A549 (cell line): ENCODE measurements at regions not wholly inside any gene's neighbourhood (a gene's known extent, or its start where the extent isn't known, plus 50 kb on each side); places are given as distances from the start of the nearest gene placed in this dataset.

Experiments used
- ATAC-seq, 2 experiments: fragments of 200-7000 bp in 1 of 2; fragments of >200 bp in 1 of 2; cut with Nextera tagmentation in 1 of 2; cut with Tn5 transposase in 1 of 2; 3 replicates each; pipeline versions ENCODE4 v1.8.0 to v1.9.1; 2018 to 2020; ENCODE audit warnings: mild to moderate bottlenecking in 1 of 2, moderate library complexity in 1 of 2
- CTCF ChIA-PET: fragments of 300-600 bp; sonication (Branson Sonifier 250); formaldehyde crosslinking; extraction: SDS; loops from one replicate; lab custom pipeline; 2021; ENCODE audit warnings: antibody characterized with exemption, inconsistent platforms; lab: Yijun Ruan, JAX
- POLR2A ChIA-PET: fragments of 350-600 bp; formaldehyde crosslinking; extraction: SDS; loops from one replicate; lab custom pipeline; 2021; ENCODE audit warnings: antibody characterized with exemption, inconsistent platforms; lab: Yijun Ruan, JAX
- DNase-seq, 2 experiments: peaks; one replicate each; pipeline versions ENCODE4 v3.0.0 to v3.0.0-alpha.2; 2011 to 2016; ENCODE audit warnings: low read depth in 1 of 2, low spot score in 1 of 2
- FAIRE-seq: peaks from 2 replicates; lab custom pipeline; 2011; peaks lifted over from hg19 to GRCh38; lab: Jason Lieb, UNC
- H3K27ac ChIP-seq, 2 experiments: fragments of >200 bp; sonication (Bioruptor Twin); formaldehyde crosslinking; 3 replicates each; pipeline ENCODE4 v1.5.1; 2016 to 2017
- H3K4me1 ChIP-seq: fragments of >200 bp; sonication (Bioruptor Twin); formaldehyde crosslinking; 3 replicates; pipeline ENCODE4 v1.6.1; 2016
- H3K4me2 ChIP-seq: fragments of >200 bp; sonication (Bioruptor Twin); formaldehyde crosslinking; 3 replicates; pipeline ENCODE4 v1.6.1; 2016
- H3K4me3 ChIP-seq: fragments of >200 bp; sonication (Bioruptor Twin); formaldehyde crosslinking; 3 replicates; pipeline ENCODE4 v1.5.1; 2016
- H3K9me3 ChIP-seq: fragments of >200 bp; sonication (Bioruptor Twin); formaldehyde crosslinking; 3 replicates; pipeline ENCODE4 v1.6.1; 2016
- ATOH8 ChIP-seq: fragments of 250-450 bp; sonication (Bioruptor Pico); IDR thresholded peaks from 2 replicates; pipeline ENCODE4 v1.5.0; 2020; ENCODE audit warnings: low read depth, mild to moderate bottlenecking, moderate library complexity
- CHD2 ChIP-seq: fragments of 150-350 bp; IDR thresholded peaks from 2 replicates; pipeline ENCODE4 v1.6.1; 2014; ENCODE audit warnings: low read length; ENCODE audit not compliant: partially characterized antibody
- E2F6 ChIP-seq: IDR thresholded peaks from 2 replicates; pipeline ENCODE4 v1.6.1; 2012; ENCODE audit warnings: low read depth, borderline replicate concordance
- EHF ChIP-seq: fragments of 250-450 bp; sonication (Bioruptor Pico); IDR thresholded peaks from 2 replicates; pipeline ENCODE4 v1.5.0; 2020; ENCODE audit warnings: mild to moderate bottlenecking
- EP300 ChIP-seq, 2 experiments: fragments of >200 bp; sonication (Bioruptor Twin); formaldehyde crosslinking; IDR thresholded peaks; 2 replicates in 1 of 2; 3 replicates in 1 of 2; pipeline ENCODE4 v1.6.1; 2016 to 2017
- ESRRA ChIP-seq: fragments of 150-350 bp; IDR thresholded peaks from 2 replicates; pipeline ENCODE4 v1.6.1; 2014; ENCODE audit warnings: mild to moderate bottlenecking, low read length, borderline replicate concordance
- FOSB ChIP-seq: fragments of 250-450 bp; sonication (Bioruptor Pico); IDR thresholded peaks from 2 replicates; pipeline ENCODE4 v1.5.0; 2020; ENCODE audit warnings: mild to moderate bottlenecking, moderate library complexity
- GATA3 ChIP-seq: IDR thresholded peaks from 2 replicates; pipeline ENCODE4 v1.6.1; 2012; ENCODE audit warnings: borderline replicate concordance
- HDAC2 ChIP-seq: fragments of 200-600 bp; sonication (generic); IDR thresholded peaks from 2 replicates; pipeline ENCODE4 v1.6.1; 2016
- HEYL ChIP-seq: fragments of 250-450 bp; sonication (Bioruptor Pico); IDR thresholded peaks from 2 replicates; pipeline ENCODE4 v1.8.0; 2021; ENCODE audit warnings: mild to moderate bottlenecking, moderate library complexity
- JUN ChIP-seq, 2 experiments: fragments of >200 bp; sonication (Bioruptor Twin); formaldehyde crosslinking; IDR thresholded peaks; 2 replicates in 1 of 2; 3 replicates in 1 of 2; pipeline ENCODE4 v1.6.1; 2016 to 2017
- KDM5A ChIP-seq: fragments of 200-600 bp; sonication (generic); IDR thresholded peaks from 2 replicates; pipeline ENCODE4 v1.6.1; 2016; ENCODE audit warnings: antibody characterized with exemption, mild to moderate bottlenecking
- MAZ ChIP-seq: fragments of 150-350 bp; IDR thresholded peaks from 2 replicates; pipeline ENCODE4 v1.6.1; 2014; ENCODE audit warnings: antibody characterized with exemption, low read depth, low read length, borderline replicate concordance
- PHF8 ChIP-seq: fragments of 200-600 bp; sonication (generic); IDR thresholded peaks from 2 replicates; pipeline ENCODE4 v1.6.1; 2016; ENCODE audit warnings: low read depth, mild to moderate bottlenecking, antibody characterized with exemption, moderate library complexity, borderline replicate concordance
- POLR2A ChIP-seq: IDR thresholded peaks from 2 replicates; pipeline ENCODE4 v1.6.1; 2012; ENCODE audit warnings: mild to moderate bottlenecking, low read length
- POLR2AphosphoS2 ChIP-seq: conservative IDR thresholded peaks from 2 replicates; pipeline ENCODE4 v1.6.1; 2012; ENCODE audit warnings: low read length, improper control_type of control experiment, inconsistent platforms
- RFX5 ChIP-seq: fragments of 450-650 bp; IDR thresholded peaks from 2 replicates; pipeline ENCODE4 v1.7.1; 2014; ENCODE audit warnings: antibody characterized with exemption, mild to moderate bottlenecking, moderate library complexity
- SMC3 ChIP-seq: fragments of >200 bp; sonication (Bioruptor Twin); formaldehyde crosslinking; IDR thresholded peaks from 3 replicates; pipeline ENCODE4 v1.6.1; 2018; ENCODE audit warnings: inconsistent platforms
- SREBF2 ChIP-seq: fragments of 450-650 bp; IDR thresholded peaks from 2 replicates; pipeline ENCODE4 v1.6.1; 2014; ENCODE audit warnings: mild to moderate bottlenecking, moderate library complexity
- TFCP2L1 ChIP-seq: fragments of 250-450 bp; sonication (Bioruptor Pico); IDR thresholded peaks from 2 replicates; pipeline ENCODE4 v1.5.0; 2021; ENCODE audit warnings: mild to moderate bottlenecking
- WGBS: methylation state at CpG from one replicate; pipeline ENCODE4 v1.1.6; 2017; ENCODE audit errors: missing lambda C conversion rate; 5-methylcytosine and 5-hydroxymethylcytosine counted together
- TF ChIP-seq, protein P1 (sequence below): fragments of >200 bp; sonication (Bioruptor Twin); formaldehyde crosslinking; IDR thresholded peaks from 3 replicates; pipeline ENCODE4 v1.5.1; 2016
- TF ChIP-seq, protein P2 (sequence below): fragments of 150-350 bp; IDR thresholded peaks from 2 replicates; pipeline ENCODE4 v1.6.1; 2014; ENCODE audit warnings: low read depth, mild to moderate bottlenecking, low read length
- TF ChIP-seq, protein P3 (sequence below): IDR thresholded peaks from 2 replicates; pipeline ENCODE4 v1.6.1; 2012
- TF ChIP-seq, protein P4 (sequence below): fragments of >200 bp; sonication (Bioruptor Twin); formaldehyde crosslinking; IDR thresholded peaks from 3 replicates; pipeline ENCODE4 v1.6.1; 2016
- TF ChIP-seq, protein P5 (sequence below): fragments of 250-450 bp; sonication (Bioruptor Pico); IDR thresholded peaks from 2 replicates; pipeline ENCODE4 v1.5.0; 2021; ENCODE audit warnings: mild to moderate bottlenecking, moderate library complexity, borderline replicate concordance

GRCh38 chr1:177426497-177426896, 255.7 kb downstream of the BRINP2 start:
- DNase-seq (no peak), FAIRE-seq (no peak), ATAC-seq (no peak)
- Histone ChIP-seq H3K4me2 (no peak overlapping the region), H3K27ac (no peak overlapping the region), H3K4me3 (no peak overlapping the region), H3K4me1 (no peaks in the 10 kb centered on the region), H3K9me3 (no peaks in the 10 kb centered on the region)
- TF ChIP-seq TFCP2L1 (no peak), SREBF2 (no peak), SMC3 (no peak), EP300 (IDR thresholded peaks at IDR 0.05) (no peak), PHF8 (no peak), HDAC2 (no peak), KDM5A (no peak), GATA3 (no peak), HEYL (CRISPR knock-in tag) (no peak), MAZ (no peak), POLR2A (no peak), ESRRA (no peak), CHD2 (no peak), JUN (IDR thresholded peaks at IDR 0.05) (no peak), POLR2AphosphoS2 (no peak)
- TF ChIP-seq, protein P1, sequence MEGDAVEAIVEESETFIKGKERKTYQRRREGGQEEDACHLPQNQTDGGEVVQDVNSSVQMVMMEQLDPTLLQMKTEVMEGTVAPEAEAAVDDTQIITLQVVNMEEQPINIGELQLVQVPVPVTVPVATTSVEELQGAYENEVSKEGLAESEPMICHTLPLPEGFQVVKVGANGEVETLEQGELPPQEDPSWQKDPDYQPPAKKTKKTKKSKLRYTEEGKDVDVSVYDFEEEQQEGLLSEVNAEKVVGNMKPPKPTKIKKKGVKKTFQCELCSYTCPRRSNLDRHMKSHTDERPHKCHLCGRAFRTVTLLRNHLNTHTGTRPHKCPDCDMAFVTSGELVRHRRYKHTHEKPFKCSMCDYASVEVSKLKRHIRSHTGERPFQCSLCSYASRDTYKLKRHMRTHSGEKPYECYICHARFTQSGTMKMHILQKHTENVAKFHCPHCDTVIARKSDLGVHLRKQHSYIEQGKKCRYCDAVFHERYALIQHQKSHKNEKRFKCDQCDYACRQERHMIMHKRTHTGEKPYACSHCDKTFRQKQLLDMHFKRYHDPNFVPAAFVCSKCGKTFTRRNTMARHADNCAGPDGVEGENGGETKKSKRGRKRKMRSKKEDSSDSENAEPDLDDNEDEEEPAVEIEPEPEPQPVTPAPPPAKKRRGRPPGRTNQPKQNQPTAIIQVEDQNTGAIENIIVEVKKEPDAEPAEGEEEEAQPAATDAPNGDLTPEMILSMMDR = no peak
- TF ChIP-seq, protein P2, sequence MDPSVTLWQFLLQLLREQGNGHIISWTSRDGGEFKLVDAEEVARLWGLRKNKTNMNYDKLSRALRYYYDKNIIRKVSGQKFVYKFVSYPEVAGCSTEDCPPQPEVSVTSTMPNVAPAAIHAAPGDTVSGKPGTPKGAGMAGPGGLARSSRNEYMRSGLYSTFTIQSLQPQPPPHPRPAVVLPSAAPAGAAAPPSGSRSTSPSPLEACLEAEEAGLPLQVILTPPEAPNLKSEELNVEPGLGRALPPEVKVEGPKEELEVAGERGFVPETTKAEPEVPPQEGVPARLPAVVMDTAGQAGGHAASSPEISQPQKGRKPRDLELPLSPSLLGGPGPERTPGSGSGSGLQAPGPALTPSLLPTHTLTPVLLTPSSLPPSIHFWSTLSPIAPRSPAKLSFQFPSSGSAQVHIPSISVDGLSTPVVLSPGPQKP = no peak
- TF ChIP-seq, protein P3, sequence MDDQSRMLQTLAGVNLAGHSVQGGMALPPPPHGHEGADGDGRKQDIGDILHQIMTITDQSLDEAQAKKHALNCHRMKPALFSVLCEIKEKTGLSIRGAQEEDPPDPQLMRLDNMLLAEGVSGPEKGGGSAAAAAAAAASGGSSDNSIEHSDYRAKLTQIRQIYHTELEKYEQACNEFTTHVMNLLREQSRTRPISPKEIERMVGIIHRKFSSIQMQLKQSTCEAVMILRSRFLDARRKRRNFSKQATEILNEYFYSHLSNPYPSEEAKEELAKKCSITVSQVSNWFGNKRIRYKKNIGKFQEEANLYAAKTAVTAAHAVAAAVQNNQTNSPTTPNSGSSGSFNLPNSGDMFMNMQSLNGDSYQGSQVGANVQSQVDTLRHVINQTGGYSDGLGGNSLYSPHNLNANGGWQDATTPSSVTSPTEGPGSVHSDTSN = no peak
- ChIA-PET POLR2A (no interaction called here), CTCF (no interaction called here)
- WGBS = 7% methylated on average over 1 of the region's 1 CpG

- H3K4me1 ChIP-seq = no peaks in the 10 kb centered on the region
- ChIA-PET POLR2A (interaction anchor here (0.5 kb wide), 1 partner anchor 11 kb away, joined by 3 read pairs; no protein-coding TSS in a partner anchor), CTCF (no interaction called here)
- TF ChIP-seq PHF8 (no peak), POLR2AphosphoS2 (no peak), EHF (CRISPR knock-in tag) (no peak), ESRRA (no peak), SREBF2 (no peak), TFCP2L1 (no peak), MAZ (no peak), ATOH8 (no peak), FOSB (CRISPR knock-in tag) (no peak), GATA3 (no peak), HDAC2 (no peak), RFX5 (no peak), POLR2A (no peak), E2F6 (no peak)
- TF ChIP-seq, protein P4, sequence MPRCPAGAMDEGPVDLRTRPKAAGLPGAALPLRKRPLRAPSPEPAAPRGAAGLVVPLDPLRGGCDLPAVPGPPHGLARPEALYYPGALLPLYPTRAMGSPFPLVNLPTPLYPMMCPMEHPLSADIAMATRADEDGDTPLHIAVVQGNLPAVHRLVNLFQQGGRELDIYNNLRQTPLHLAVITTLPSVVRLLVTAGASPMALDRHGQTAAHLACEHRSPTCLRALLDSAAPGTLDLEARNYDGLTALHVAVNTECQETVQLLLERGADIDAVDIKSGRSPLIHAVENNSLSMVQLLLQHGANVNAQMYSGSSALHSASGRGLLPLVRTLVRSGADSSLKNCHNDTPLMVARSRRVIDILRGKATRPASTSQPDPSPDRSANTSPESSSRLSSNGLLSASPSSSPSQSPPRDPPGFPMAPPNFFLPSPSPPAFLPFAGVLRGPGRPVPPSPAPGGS = no peak
- TF ChIP-seq, protein P2 = no peak
- TF ChIP-seq, protein P3 = no peak
- TF ChIP-seq, protein P5, sequence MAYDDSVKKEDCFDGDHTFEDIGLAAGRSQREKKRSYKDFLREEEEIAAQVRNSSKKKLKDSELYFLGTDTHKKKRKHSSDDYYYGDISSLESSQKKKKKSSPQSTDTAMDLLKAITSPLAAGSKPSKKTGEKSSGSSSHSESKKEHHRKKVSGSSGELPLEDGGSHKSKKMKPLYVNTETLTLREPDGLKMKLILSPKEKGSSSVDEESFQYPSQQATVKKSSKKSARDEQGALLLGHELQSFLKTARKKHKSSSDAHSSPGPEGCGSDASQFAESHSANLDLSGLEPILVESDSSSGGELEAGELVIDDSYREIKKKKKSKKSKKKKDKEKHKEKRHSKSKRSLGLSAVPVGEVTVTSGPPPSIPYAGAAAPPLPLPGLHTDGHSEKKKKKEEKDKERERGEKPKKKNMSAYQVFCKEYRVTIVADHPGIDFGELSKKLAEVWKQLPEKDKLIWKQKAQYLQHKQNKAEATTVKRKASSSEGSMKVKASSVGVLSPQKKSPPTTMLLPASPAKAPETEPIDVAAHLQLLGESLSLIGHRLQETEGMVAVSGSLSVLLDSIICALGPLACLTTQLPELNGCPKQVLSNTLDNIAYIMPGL = no peak
- DNase-seq (no peak), FAIRE-seq (no peak), ATAC-seq (no peak)
- H3K9me3 ChIP-seq = no peaks in the 10 kb centered on the region
- H3K4me3 ChIP-seq = no peak overlapping the region
- no peak overlapping the region for H3K27ac ChIP-seq
- WGBS = 93% methylated on average over 8 of the region's 8 CpGs
- no peak overlapping the region for H3K4me2 ChIP-seq
These were observed 254.4 kb downstream of the BRINP2 start for GRCh38 chr1:177425199-177425598.
